Adrenal gland (tissue), 9 donors: ENCODE measurements at regions not wholly inside any gene's neighbourhood (a gene's known extent, or its start where the extent isn't known, plus 50 kb on each side); places are given as distances from the start of the nearest gene placed in this dataset.

ENCODE experiments used
- DNase-seq, 7 donors: peaks; one replicate each; pipeline ENCODE4 v3.0.0-alpha.2; 2019 to 2020
- H3K27ac ChIP-seq, 5 donors: fragments of 200-600 bp; sonication (generic) in 4 of 5; 1 replicate in 3 of 5; 2 replicates in 2 of 5; pipeline versions ENCODE4 v1.5.1 to v1.8.0; 2016 to 2020; ENCODE audit warnings: mild to moderate bottlenecking in 1 of 5
- H3K27me3 ChIP-seq: fragments of 200-600 bp; 2 replicates; pipeline ENCODE4 v1.8.0; 2021
- H3K36me3 ChIP-seq, 2 donors: fragments of 200-600 bp; replicated peaks in 1 of 2; 1 replicate in 1 of 2; 2 replicates in 1 of 2; pipeline versions ENCODE4 v1.5.1 to v1.8.0; 2018 to 2022
- H3K4me1 ChIP-seq, 2 donors: fragments of 200-600 bp; replicated peaks in 1 of 2; 1 replicate in 1 of 2; 2 replicates in 1 of 2; pipeline versions ENCODE4 v1.5.1 to v1.8.0; 2018 to 2021
- H3K4me3 ChIP-seq, 4 donors: fragments of 200-600 bp; sonication (generic) in 3 of 4; one replicate each; pipeline ENCODE4 v1.5.1; 2016 to 2018
- H3K9me3 ChIP-seq, 3 donors: fragments of 200-600 bp; sonication (generic) in 1 of 3; replicated peaks in 1 of 3; 1 replicate in 2 of 3; 2 replicates in 1 of 3; pipeline versions ENCODE4 v1.5.1 to v1.8.0; 2016 to 2021
- CTCF ChIP-seq, 6 experiments: fragments of 450-650 bp in 4 of 6; fragments of 200-600 bp in 2 of 6; sonication (generic) in 1 of 6; IDR thresholded peaks; 1 replicate in 5 of 6; 2 replicates in 1 of 6; pipeline versions ENCODE4 v1.5.1 to v1.8.0; 2016 to 2021; ENCODE audit warnings: antibody characterized with exemption in 6 of 6, mild to moderate bottlenecking in 2 of 6, moderate library complexity in 1 of 6
- POLR2A ChIP-seq, 2 donors: fragments of 450-650 bp; IDR thresholded peaks; one replicate each; pipeline ENCODE4 v1.6.1; 2017; ENCODE audit warnings: antibody characterized with exemption in 2 of 2, mild to moderate bottlenecking in 2 of 2, moderate library complexity in 1 of 2
- WGBS, 4 donors: extraction: QIAGEN DNeasy Blood & Tissue Kit in 2 of 4; methylation state at CpG; one replicate each; pipeline versions ENCODE4 v1.1.5 to v1.1.7; 2013 to 2017; 5-methylcytosine and 5-hydroxymethylcytosine counted together
- intact Hi-C, 2 donors: fragments of 100-400 bp; cut with DNase I; formaldehyde crosslinking; loops; one replicate each; pipeline versions ENCODE4 v1.14.1 to v1.15.0; 2022 to 2023
- donor health status: healthy with polysubstance abuse.
- donor health status: Bipolar disorder and iron deficiency.
- donor health status: DM: yes; HTN: yes; CAD: no.
- donor health status: DM: no; HTN: no; CAD: no.
- donor health status: DM: no; HTN: no; CAD: no.

GRCh38 chr7:4460597-4460996, 221.5 kb upstream of the FOXK1 start:
- WGBS, 4 donors, result 58 to 76% (median 70%) methylated on average over 2 of the region's 2 CpGs
- intact Hi-C loops, result no loop called here
- no peaks in the 10 kb centered on the region for H3K27me3 ChIP-seq
- H3K27ac ChIP-seq, result peak overlapping the region in 1 of 5 donors; percentile 29
- H3K36me3 ChIP-seq, result no peaks in the 10 kb centered on the region
- TF ChIP-seq CTCF (IDR thresholded peaks at IDR 0.05) (no peak), POLR2A (IDR thresholded peaks at IDR 0.05) (no peak)
- DNase-seq, result no peak
- H3K9me3 ChIP-seq, result no peaks in the 10 kb centered on the region
- H3K4me3 ChIP-seq, result no peak overlapping the region
- H3K4me1 ChIP-seq, result no peaks in the 10 kb centered on the region

- Histone ChIP-seq H3K4me1 (no peaks in the 10 kb centered on the region), H3K4me3 (no peak overlapping the region), H3K27ac (peak overlapping the region in 1 of 5 donors; percentile 43), H3K9me3 (no peaks in the 10 kb centered on the region), H3K36me3 (no peaks in the 10 kb centered on the region), H3K27me3 (no peaks in the 10 kb centered on the region)
- 59 to 67% (median 61%) methylated on average over 8 of the region's 8 CpGs for WGBS, 4 donors
- no peak for TF ChIP-seq CTCF (IDR thresholded peaks at IDR 0.05)
- no peak for TF ChIP-seq POLR2A (IDR thresholded peaks at IDR 0.05)
- DNase-seq, result peak in 1 of 7 donors; percentile 26
- intact Hi-C loops, result no loop called here
These were observed 220.6 kb upstream of the FOXK1 start for GRCh38 chr7:4461531-4461930.

- Histone ChIP-seq H3K4me1 (no peaks in the 10 kb centered on the region), H3K9me3 (no peaks in the 10 kb centered on the region), H3K27me3 (no peaks in the 10 kb centered on the region), H3K36me3 (no peaks in the 10 kb centered on the region), H3K27ac (no peak overlapping the region), H3K4me3 (no peak overlapping the region)
- no peak for DNase-seq
- 70 to 86% (median 75%) methylated on average over 5 of the region's 5 CpGs for WGBS, 4 donors
- intact Hi-C loops, result no loop called here
- TF ChIP-seq POLR2A (IDR thresholded peaks at IDR 0.05), result no peak
These were observed 213.6 kb upstream of the FOXK1 start for GRCh38 chr7:4468320-4469102.

- Histone ChIP-seq H3K4me3 (no peak overlapping the region), H3K27ac (no peak overlapping the region), H3K27me3 (no peaks in the 10 kb centered on the region), H3K9me3 (no peaks in the 10 kb centered on the region), H3K36me3 (no peaks in the 10 kb centered on the region), H3K4me1 (no peaks in the 10 kb centered on the region)
- WGBS, 4 donors, result 43 to 58% (median 50%) methylated on average over 3 to 7 of the region's 7 CpGs
- DNase-seq, result no peak
- no peak for TF ChIP-seq CTCF (IDR thresholded peaks at IDR 0.05)
- no peak for TF ChIP-seq POLR2A (IDR thresholded peaks at IDR 0.05)
- intact Hi-C loops, result no loop called here
These were observed 211.8 kb upstream of the FOXK1 start for GRCh38 chr7:4470246-4470645.

GRCh38 chr7:4472728-4473127, 209.4 kb upstream of the FOXK1 start:
- no peaks in the 10 kb centered on the region for H3K36me3 ChIP-seq
- no peaks in the 10 kb centered on the region for H3K27me3 ChIP-seq
- H3K4me3 ChIP-seq, result no peak overlapping the region
- DNase-seq, result no peak
- intact Hi-C loops, result no loop called here
- H3K4me1 ChIP-seq, result no peaks in the 10 kb centered on the region
- no peak overlapping the region for H3K27ac ChIP-seq
- TF ChIP-seq POLR2A (IDR thresholded peaks at IDR 0.05) (no peak), CTCF (IDR thresholded peaks at IDR 0.05) (no peak)
- no peaks in the 10 kb centered on the region for H3K9me3 ChIP-seq
- WGBS, 4 donors, result 40 to 58% (median 49%) methylated on average over 5 to 12 of the region's 12 CpGs
